ENCODE measurements at regions not wholly inside any gene's neighbourhood (a gene's known extent, or its start where the extent isn't known, plus 50 kb on each side); places are given as distances from the start of the nearest gene placed in this dataset.

GRCh38 chr6:77403424-77403823 is 59.9 kb downstream of the HTR1B start:
- no peak for DNase-seq

- no peak for DNase-seq
Measured at GRCh38 chr6:77401231-77401630, 62.1 kb downstream of the HTR1B start.

- DNase-seq = no peak
Measured at GRCh38 chr6:77397561-77397960, 65.7 kb downstream of the HTR1B start.

GRCh38 chr6:77389402-77389801 is 73.9 kb downstream of the HTR1B start:
- no peak for DNase-seq

- no peak for DNase-seq
Measured at GRCh38 chr6:77383026-77383425, 80.3 kb downstream of the HTR1B start.

GRCh38 chr6:77373955-77374354 is 89.3 kb downstream of the HTR1B start:
- DNase-seq = no peak

- DNase-seq = no peak
Measured at GRCh38 chr6:77371748-77372147, 91.5 kb downstream of the HTR1B start.

- no peak for DNase-seq
Measured at GRCh38 chr6:77368660-77369313, 94.5 kb downstream of the HTR1B start.

- no peak for DNase-seq
Measured at GRCh38 chr6:77366798-77367197, 96.5 kb downstream of the HTR1B start.

GRCh38 chr6:77363702-77364101 is 99.6 kb downstream of the HTR1B start:
- no peak for DNase-seq

GRCh38 chr6:77362055-77362454 is 101.2 kb downstream of the HTR1B start:
- DNase-seq = no peak

GRCh38 chr6:77361018-77361417 is 102.3 kb downstream of the HTR1B start:
- no peak for DNase-seq

- DNase-seq = no peak
Measured at GRCh38 chr6:77356821-77357220, 106.5 kb downstream of the HTR1B start.

GRCh38 chr6:77354581-77354980 is 108.7 kb downstream of the HTR1B start:
- no peak for DNase-seq

- DNase-seq = no peak
Measured at GRCh38 chr6:77353129-77353528, 110.2 kb downstream of the HTR1B start.

- DNase-seq = no peak
Measured at GRCh38 chr6:77341058-77341986, 122.0 kb downstream of the HTR1B start.

GRCh38 chr6:77340331-77340730 is 123.0 kb downstream of the HTR1B start:
- no peak for DNase-seq

GRCh38 chr6:77339926-77340325 is 123.4 kb downstream of the HTR1B start:
- DNase-seq = no peak

- DNase-seq = no peak
Measured at GRCh38 chr6:77337392-77337791, 125.9 kb downstream of the HTR1B start.

GRCh38 chr6:77334093-77334492 is 129.2 kb downstream of the HTR1B start:
- no peak for DNase-seq

GRCh38 chr6:77332915-77333623 is 130.2 kb downstream of the HTR1B start:
- DNase-seq = no peak

GRCh38 chr6:77326711-77327110 is 136.6 kb downstream of the HTR1B start:
- no peak for DNase-seq

Measured in nucleus accumbens (tissue), 56 donors.